Neural progenitor cell (in vitro differentiated cells): ENCODE measurements at regions not wholly inside any gene's neighbourhood (a gene's known extent, or its start where the extent isn't known, plus 50 kb on each side); places are given as distances from the start of the nearest gene placed in this dataset.

Experiments used
- DNase-seq: peaks from one replicate; pipeline ENCODE4 v3.0.0-alpha.2; 2016; ENCODE audit warnings: low spot score
- H2AFZ ChIP-seq: fragments of 200-600 bp; sonication (generic); replicated peaks from 2 replicates; pipeline ENCODE4 v1.6.1; 2016; ENCODE audit warnings: antibody characterized with exemption
- H3F3A ChIP-seq: fragments of 200-600 bp; sonication (generic); 2 replicates; pipeline ENCODE4 v1.6.1; 2016; ENCODE audit warnings: antibody characterized with exemption, low read depth
- H3K27ac ChIP-seq: fragments of 200-600 bp; sonication (generic); 2 replicates; pipeline ENCODE4 v1.5.1; 2016; ENCODE audit warnings: mild to moderate bottlenecking
- H3K27me3 ChIP-seq: fragments of 200-600 bp; sonication (generic); 2 replicates; pipeline ENCODE4 v1.6.1; 2016; ENCODE audit warnings: mild to moderate bottlenecking, moderate library complexity
- H3K36me3 ChIP-seq: fragments of 200-600 bp; sonication (generic); 2 replicates; pipeline ENCODE4 v1.5.1; 2016
- H3K4me1 ChIP-seq: fragments of 200-600 bp; sonication (generic); 2 replicates; pipeline ENCODE4 v1.6.1; 2016; ENCODE audit warnings: mixed run types
- H3K4me2 ChIP-seq: fragments of 200-600 bp; sonication (generic); 2 replicates; pipeline ENCODE4 v1.6.1; 2016
- H3K4me3 ChIP-seq: fragments of 200-600 bp; sonication (generic); 2 replicates; pipeline ENCODE4 v1.5.1; 2016
- H3K79me2 ChIP-seq: fragments of 200-600 bp; sonication (generic); 2 replicates; pipeline ENCODE4 v1.6.1; 2016; ENCODE audit warnings: low read depth
- H3K9ac ChIP-seq: fragments of 200-600 bp; sonication (generic); 2 replicates; pipeline ENCODE4 v1.6.1; 2016
- H3K9me3 ChIP-seq: fragments of 200-600 bp; sonication (generic); 2 replicates; pipeline ENCODE4 v1.5.1; 2016; ENCODE audit warnings: low read depth
- H4K20me1 ChIP-seq: fragments of 200-600 bp; sonication (generic); 2 replicates; pipeline ENCODE4 v1.6.1; 2016; ENCODE audit warnings: low read depth
- H3K27ac Mint-ChIP-seq: 3 replicates; pipeline ENCODE4 v1.8.0; 2021; ENCODE audit warnings: mixed read lengths
- H3K27me3 Mint-ChIP-seq: 2 replicates; pipeline ENCODE4 v1.8.0; 2022; ENCODE audit warnings: low read depth, mild to moderate bottlenecking, inconsistent platforms, moderate library complexity, mixed read lengths; ENCODE audit not compliant: insufficient read depth
- H3K36me3 Mint-ChIP-seq: 3 replicates; pipeline ENCODE4 v1.8.0; 2021; ENCODE audit warnings: mixed read lengths
- H3K4me1 Mint-ChIP-seq: 3 replicates; pipeline ENCODE4 v1.8.0; 2021; ENCODE audit warnings: mixed read lengths
- H3K4me3 Mint-ChIP-seq: 3 replicates; pipeline ENCODE4 v1.8.0; 2021; ENCODE audit warnings: mild to moderate bottlenecking, moderate library complexity, mixed read lengths
- H3K9me3 Mint-ChIP-seq: 3 replicates; pipeline ENCODE4 v1.8.0; 2020; ENCODE audit warnings: mixed read lengths
- EZH2 ChIP-seq: fragments of 200-600 bp; sonication (generic); IDR thresholded peaks from 2 replicates; pipeline ENCODE4 v1.6.1; 2017; ENCODE audit warnings: antibody characterized with exemption, mild to moderate bottlenecking, moderate library complexity
- EZH2phosphoT487 ChIP-seq: fragments of 200-600 bp; sonication (generic); IDR thresholded peaks from 2 replicates; pipeline ENCODE4 v1.6.1; 2017; ENCODE audit warnings: antibody characterized with exemption
- TF ChIP-seq, protein P1 (sequence below): fragments of 200-600 bp; sonication (generic); IDR thresholded peaks from 2 replicates; pipeline ENCODE4 v1.5.1; 2017; ENCODE audit warnings: antibody characterized with exemption, mild to moderate bottlenecking

DNA sequence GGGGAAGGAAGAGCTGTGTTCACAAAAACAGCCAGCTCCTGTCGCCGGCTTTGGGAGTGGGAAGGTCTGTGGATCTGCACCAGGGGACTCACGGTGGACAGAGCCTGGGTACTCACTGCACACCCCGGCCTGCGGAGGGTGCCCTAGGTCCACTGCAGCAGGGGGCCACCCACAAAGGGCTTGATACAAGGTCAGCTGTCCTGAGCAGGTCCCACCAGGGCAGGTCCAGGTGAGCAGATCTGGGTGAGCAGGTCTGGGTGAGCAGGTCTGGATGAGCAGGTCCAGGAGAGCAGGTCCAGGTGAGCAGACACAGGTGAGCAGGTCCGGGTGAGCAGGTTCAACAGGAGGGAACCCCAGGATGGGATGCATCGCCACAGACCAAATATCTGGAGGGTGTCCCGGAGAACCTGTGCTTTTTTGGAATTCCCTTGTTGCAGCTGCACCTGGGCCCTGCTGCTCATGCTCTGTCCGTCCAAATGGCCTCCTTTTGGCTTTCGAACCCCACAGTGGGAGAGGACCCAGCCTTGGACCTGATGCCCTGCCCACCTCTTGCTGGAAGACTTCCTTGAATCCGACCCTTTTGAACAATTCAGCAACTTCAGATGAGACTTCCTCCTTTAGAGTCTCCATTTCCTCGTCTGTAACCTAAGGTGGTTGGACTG is 485.3 kb downstream of the TBC1D22A start:
- Histone ChIP-seq H3K36me3 (no peaks in the 10 kb centered on the region), H3K27me3 (no peaks in the 10 kb centered on the region), H3K4me3 (no peak overlapping the region), H3K27ac (no peak overlapping the region), H3K4me1 (no peaks in the 10 kb centered on the region), H3F3A (no peaks in the 10 kb centered on the region), H2AFZ (no peak overlapping the region), H3K9me3 (no peaks in the 10 kb centered on the region), H4K20me1 (no peaks in the 10 kb centered on the region), H3K4me2 (no peak overlapping the region), H3K79me2 (no peaks in the 10 kb centered on the region), H3K9ac (no peak overlapping the region)
- H3K9me3 Mint-ChIP-seq: peaks cover 16% of the 10 kb centered on the region
- peaks cover 19% of the 10 kb centered on the region for H3K27me3 Mint-ChIP-seq
- H3K4me1 Mint-ChIP-seq: no peaks in the 10 kb centered on the region
- H3K36me3 Mint-ChIP-seq: no peaks in the 10 kb centered on the region
- no peak overlapping the region for H3K4me3 Mint-ChIP-seq
- no peak overlapping the region for H3K27ac Mint-ChIP-seq
- TF ChIP-seq, protein P1, sequence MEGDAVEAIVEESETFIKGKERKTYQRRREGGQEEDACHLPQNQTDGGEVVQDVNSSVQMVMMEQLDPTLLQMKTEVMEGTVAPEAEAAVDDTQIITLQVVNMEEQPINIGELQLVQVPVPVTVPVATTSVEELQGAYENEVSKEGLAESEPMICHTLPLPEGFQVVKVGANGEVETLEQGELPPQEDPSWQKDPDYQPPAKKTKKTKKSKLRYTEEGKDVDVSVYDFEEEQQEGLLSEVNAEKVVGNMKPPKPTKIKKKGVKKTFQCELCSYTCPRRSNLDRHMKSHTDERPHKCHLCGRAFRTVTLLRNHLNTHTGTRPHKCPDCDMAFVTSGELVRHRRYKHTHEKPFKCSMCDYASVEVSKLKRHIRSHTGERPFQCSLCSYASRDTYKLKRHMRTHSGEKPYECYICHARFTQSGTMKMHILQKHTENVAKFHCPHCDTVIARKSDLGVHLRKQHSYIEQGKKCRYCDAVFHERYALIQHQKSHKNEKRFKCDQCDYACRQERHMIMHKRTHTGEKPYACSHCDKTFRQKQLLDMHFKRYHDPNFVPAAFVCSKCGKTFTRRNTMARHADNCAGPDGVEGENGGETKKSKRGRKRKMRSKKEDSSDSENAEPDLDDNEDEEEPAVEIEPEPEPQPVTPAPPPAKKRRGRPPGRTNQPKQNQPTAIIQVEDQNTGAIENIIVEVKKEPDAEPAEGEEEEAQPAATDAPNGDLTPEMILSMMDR: no peak
- no peak for TF ChIP-seq EZH2phosphoT487
- TF ChIP-seq EZH2: no peak
- no peak for DNase-seq

GRCh38 chr22:47245786-47246185 is 483.3 kb downstream of the TBC1D22A start:
- Histone ChIP-seq H3K9ac (no peak overlapping the region), H3K79me2 (no peaks in the 10 kb centered on the region), H3F3A (no peaks in the 10 kb centered on the region), H3K27me3 (no peaks in the 10 kb centered on the region), H3K4me2 (no peak overlapping the region), H3K27ac (no peak overlapping the region), H2AFZ (no peak overlapping the region), H4K20me1 (no peaks in the 10 kb centered on the region), H3K36me3 (peaks cover 5% of the 10 kb centered on the region), H3K4me1 (no peaks in the 10 kb centered on the region), H3K9me3 (no peaks in the 10 kb centered on the region), H3K4me3 (no peak overlapping the region)
- TF ChIP-seq, protein P1: no peak
- no peak for TF ChIP-seq EZH2
- TF ChIP-seq EZH2phosphoT487: no peak
- peaks cover 12% of the 10 kb centered on the region for H3K9me3 Mint-ChIP-seq
- no peaks in the 10 kb centered on the region for H3K4me1 Mint-ChIP-seq
- H3K4me3 Mint-ChIP-seq: no peak overlapping the region
- DNase-seq: no peak
- no peak overlapping the region for H3K27ac Mint-ChIP-seq
- H3K27me3 Mint-ChIP-seq: peaks cover 18% of the 10 kb centered on the region
- H3K36me3 Mint-ChIP-seq: no peaks in the 10 kb centered on the region

DNA sequence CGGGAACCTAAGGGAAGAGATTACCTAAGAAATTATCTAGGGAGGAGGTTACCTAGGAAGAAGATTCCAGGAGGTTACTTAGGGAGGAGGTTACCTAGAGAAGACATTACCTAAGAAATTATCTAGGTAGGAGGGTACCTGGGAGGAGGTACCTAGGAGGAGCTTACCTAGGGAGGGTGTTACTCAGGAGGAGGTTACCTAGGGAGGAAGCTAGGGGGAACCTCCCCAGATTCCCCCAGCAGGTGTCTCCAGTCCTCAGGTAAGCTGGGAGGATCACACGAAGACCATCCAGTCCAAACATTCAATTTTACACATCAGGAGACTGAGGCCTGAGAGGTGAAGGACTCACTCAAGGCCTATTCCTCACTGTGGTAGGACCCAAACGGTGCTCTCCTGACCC is 482.8 kb downstream of the TBC1D22A start:
- Histone ChIP-seq H3K9ac (no peak overlapping the region), H3F3A (no peaks in the 10 kb centered on the region), H3K79me2 (no peaks in the 10 kb centered on the region), H3K27me3 (no peaks in the 10 kb centered on the region), H3K36me3 (peaks cover 5% of the 10 kb centered on the region), H3K27ac (no peak overlapping the region), H3K4me1 (no peaks in the 10 kb centered on the region), H4K20me1 (no peaks in the 10 kb centered on the region), H3K9me3 (no peaks in the 10 kb centered on the region), H2AFZ (no peak overlapping the region), H3K4me3 (no peak overlapping the region), H3K4me2 (no peak overlapping the region)
- peaks cover 16% of the 10 kb centered on the region for H3K27me3 Mint-ChIP-seq
- H3K4me3 Mint-ChIP-seq: no peak overlapping the region
- H3K4me1 Mint-ChIP-seq: no peaks in the 10 kb centered on the region
- H3K27ac Mint-ChIP-seq: no peak overlapping the region
- TF ChIP-seq EZH2phosphoT487 (no peak), EZH2 (no peak)
- TF ChIP-seq, protein P1: no peak
- H3K36me3 Mint-ChIP-seq: no peaks in the 10 kb centered on the region
- peaks cover 12% of the 10 kb centered on the region for H3K9me3 Mint-ChIP-seq
- DNase-seq: no peak
